Upper lobe of right lung (tissue), 1 donor: ENCODE measurements at regions not wholly inside any gene's neighbourhood (a gene's known extent, or its start where the extent isn't known, plus 50 kb on each side); places are given as distances from the start of the nearest gene placed in this dataset.

Experiments
- ATAC-seq: fragments of 200-7000 bp; cut with Tn5 transposase; one replicate; pipeline ENCODE4 v1.9.1; 2020; ENCODE audit warnings: mild to moderate bottlenecking, moderate library complexity
- DNase-seq: peaks from one replicate; pipeline ENCODE4 v3.0.0-alpha.2; 2020
- H3K27ac ChIP-seq: fragments of 200-600 bp; one replicate; pipeline ENCODE4 v1.8.0; 2022
- H3K27me3 ChIP-seq: fragments of 200-600 bp; one replicate; pipeline ENCODE4 v1.8.0; 2022; ENCODE audit warnings: mild to moderate bottlenecking
- H3K36me3 ChIP-seq: fragments of 200-600 bp; one replicate; pipeline ENCODE4 v1.8.0; 2022
- H3K4me1 ChIP-seq: fragments of 200-600 bp; one replicate; pipeline ENCODE4 v1.8.0; 2022
- H3K4me3 ChIP-seq: fragments of 200-600 bp; one replicate; pipeline ENCODE4 v1.8.0; 2022; ENCODE audit warnings: mild to moderate bottlenecking
- H3K9me3 ChIP-seq: fragments of 200-600 bp; one replicate; pipeline ENCODE4 v1.8.0; 2022
- intact Hi-C: fragments of 100-400 bp; cut with DNase I; formaldehyde crosslinking; loops from one replicate; pipeline ENCODE4 v1.11.0; 2022
- TF ChIP-seq, protein P1 (sequence below): fragments of 200-600 bp; IDR thresholded peaks from one replicate; pipeline ENCODE4 v1.8.0; 2022; ENCODE audit warnings: antibody characterized with exemption
- donor health status: DM: no; HTN: yes; CAD: no; lungs with severe emphysema.

DNA sequence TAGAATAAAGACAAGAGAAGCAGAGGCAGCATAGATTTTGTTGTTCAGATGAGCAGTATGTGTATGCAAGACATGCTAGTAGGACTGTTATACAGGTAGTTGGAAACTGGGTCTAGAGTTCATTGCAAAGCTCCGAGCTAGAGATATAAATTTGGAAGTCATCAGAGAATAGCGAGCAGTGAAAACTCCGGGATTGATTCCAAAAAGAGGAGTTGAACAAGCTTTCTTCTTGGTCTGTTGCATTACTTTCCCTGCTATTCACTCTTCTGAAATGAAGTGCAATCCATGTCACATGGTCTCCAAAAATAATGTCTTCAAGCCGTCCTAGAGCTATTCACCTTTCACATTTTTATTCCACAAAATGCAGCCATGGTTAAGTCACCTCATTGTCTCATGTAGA is 67.9 kb upstream of the ZNF462 start:
- Histone ChIP-seq H3K4me1 (no peaks in the 10 kb centered on the region), H3K27ac (no peak overlapping the region), H3K27me3 (no peaks in the 10 kb centered on the region), H3K9me3 (no peaks in the 10 kb centered on the region), H3K36me3 (no peaks in the 10 kb centered on the region), H3K4me3 (no peak overlapping the region)
- TF ChIP-seq, protein P1, sequence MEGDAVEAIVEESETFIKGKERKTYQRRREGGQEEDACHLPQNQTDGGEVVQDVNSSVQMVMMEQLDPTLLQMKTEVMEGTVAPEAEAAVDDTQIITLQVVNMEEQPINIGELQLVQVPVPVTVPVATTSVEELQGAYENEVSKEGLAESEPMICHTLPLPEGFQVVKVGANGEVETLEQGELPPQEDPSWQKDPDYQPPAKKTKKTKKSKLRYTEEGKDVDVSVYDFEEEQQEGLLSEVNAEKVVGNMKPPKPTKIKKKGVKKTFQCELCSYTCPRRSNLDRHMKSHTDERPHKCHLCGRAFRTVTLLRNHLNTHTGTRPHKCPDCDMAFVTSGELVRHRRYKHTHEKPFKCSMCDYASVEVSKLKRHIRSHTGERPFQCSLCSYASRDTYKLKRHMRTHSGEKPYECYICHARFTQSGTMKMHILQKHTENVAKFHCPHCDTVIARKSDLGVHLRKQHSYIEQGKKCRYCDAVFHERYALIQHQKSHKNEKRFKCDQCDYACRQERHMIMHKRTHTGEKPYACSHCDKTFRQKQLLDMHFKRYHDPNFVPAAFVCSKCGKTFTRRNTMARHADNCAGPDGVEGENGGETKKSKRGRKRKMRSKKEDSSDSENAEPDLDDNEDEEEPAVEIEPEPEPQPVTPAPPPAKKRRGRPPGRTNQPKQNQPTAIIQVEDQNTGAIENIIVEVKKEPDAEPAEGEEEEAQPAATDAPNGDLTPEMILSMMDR, result no peak
- DNase-seq (no peak), ATAC-seq (no peak)
- intact Hi-C loops, result no loop called here

DNA sequence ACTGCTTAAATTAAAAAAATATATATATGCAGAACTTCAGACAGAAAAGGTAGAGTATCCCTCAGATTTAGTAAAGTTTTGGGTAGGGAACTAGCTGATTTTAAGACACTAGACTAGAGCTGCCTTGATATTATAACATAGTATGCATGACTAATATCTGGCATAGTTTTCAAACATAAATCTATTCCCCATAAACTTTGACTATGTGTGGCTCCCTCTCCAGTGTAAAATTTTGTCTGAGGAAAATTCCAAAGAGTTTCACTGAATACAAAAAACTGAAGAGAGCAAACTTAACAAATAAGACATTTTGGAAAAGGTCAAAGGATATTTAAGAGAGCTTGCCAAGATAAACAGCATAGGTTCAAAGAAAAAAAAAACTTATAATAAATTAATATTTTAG is 66.2 kb upstream of the ZNF462 start:
- DNase-seq, result no peak

DNA sequence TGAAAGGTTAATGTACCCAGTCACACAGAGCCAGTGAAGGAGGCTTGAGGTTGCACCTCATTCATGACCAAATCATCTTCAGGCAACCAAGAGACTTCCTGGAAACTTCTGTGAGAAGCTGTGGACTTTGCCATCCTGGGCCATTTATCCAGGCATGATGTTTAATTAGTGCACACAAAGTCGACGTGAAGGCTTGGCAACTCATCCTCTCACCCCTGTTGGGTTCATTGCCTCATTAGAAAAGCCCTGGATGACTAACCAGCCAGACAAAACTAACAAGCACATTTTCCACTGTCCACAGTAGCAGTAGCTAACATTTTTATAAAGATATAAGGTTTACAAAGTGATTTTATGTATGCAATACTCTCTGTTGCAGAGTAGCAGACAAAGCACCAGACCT is 65.7 kb upstream of the ZNF462 start:
- TF ChIP-seq, protein P1, result no peak
- DNase-seq, result no peak

More for the DNA sequence above, 66.2 kb upstream of the ZNF462 start:
- Histone ChIP-seq H3K4me1 (no peaks in the 10 kb centered on the region), H3K4me3 (no peak overlapping the region), H3K27ac (no peak overlapping the region), H3K36me3 (no peaks in the 10 kb centered on the region), H3K9me3 (no peaks in the 10 kb centered on the region), H3K27me3 (no peaks in the 10 kb centered on the region)
- ATAC-seq, result no peak
- TF ChIP-seq, protein P1, result no peak
- intact Hi-C loops, result no loop called here

DNA sequence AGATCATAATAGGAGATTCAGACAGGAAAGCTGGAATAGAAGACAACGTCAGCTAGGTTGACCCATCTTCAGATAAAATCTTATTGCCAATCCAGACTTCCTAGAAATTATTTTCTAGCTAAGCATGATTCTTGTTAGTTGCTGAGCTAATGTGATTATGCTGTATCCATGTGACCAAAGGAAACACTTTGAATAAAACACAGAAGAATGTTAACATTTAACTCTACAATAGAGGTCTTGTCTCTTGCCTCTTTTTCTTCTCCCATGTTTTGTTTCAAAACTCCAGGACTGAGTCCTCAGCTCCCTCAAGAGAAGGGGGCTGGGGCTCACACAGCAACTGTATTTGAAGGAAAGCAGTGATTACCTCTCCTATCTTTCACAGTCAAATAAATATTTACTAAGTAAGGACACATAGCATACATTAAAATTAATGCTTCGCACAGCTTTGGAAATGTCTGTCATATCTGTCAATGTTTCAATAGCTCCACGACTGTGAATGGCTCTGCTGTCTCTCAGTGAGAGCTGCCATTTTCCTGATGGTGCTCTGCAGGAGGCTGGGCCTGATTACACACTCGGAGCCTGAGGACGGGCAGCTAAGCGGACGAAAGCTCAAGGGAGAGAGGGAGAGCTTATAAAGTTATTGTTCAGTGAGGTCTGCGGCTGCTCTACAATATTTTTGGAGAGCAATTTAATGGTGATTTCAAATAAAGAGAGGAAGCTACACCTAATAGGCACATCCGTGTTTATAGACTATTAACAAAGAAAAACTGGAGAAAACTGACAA is 64.8 kb upstream of the ZNF462 start:
- no peak for DNase-seq
- H3K27me3 ChIP-seq, result no peaks in the 10 kb centered on the region
- no peaks in the 10 kb centered on the region for H3K36me3 ChIP-seq
- H3K9me3 ChIP-seq, result no peaks in the 10 kb centered on the region
- H3K4me1 ChIP-seq, result no peaks in the 10 kb centered on the region
- TF ChIP-seq, protein P1, result no peak
- H3K27ac ChIP-seq, result no peak overlapping the region
- intact Hi-C loops, result no loop called here
- ATAC-seq, result no peak
- no peak overlapping the region for H3K4me3 ChIP-seq

More for the DNA sequence above, 65.7 kb upstream of the ZNF462 start:
- ATAC-seq, result no peak
- Histone ChIP-seq H3K9me3 (no peaks in the 10 kb centered on the region), H3K4me1 (no peaks in the 10 kb centered on the region), H3K4me3 (no peak overlapping the region), H3K27ac (no peak overlapping the region), H3K36me3 (no peaks in the 10 kb centered on the region), H3K27me3 (no peaks in the 10 kb centered on the region)
- intact Hi-C loops, result no loop called here

DNA sequence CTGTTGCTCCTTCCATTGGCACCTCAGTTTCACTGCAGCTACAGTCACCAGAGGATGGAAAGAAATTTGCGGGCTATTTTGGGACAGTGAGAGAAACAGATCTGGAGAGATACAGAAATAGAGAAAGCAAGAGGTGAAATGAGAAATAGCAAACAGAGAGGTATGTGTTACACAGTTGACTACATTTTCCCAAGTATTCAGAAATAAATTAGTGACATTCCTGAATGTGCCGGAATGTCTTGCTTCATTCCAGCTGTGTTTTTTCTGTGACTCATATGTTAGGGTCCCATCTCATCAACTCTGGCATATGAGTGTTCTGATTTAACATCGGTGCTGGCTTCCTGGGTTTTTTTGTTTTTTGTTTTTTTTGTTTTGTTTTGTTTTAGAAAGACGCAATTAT is 63.8 kb upstream of the ZNF462 start:
- H3K9me3 ChIP-seq, result no peaks in the 10 kb centered on the region
- H3K36me3 ChIP-seq, result no peaks in the 10 kb centered on the region
- intact Hi-C loops, result no loop called here
- no peak for DNase-seq
- no peak overlapping the region for H3K4me3 ChIP-seq
- no peak overlapping the region for H3K27ac ChIP-seq
- no peaks in the 10 kb centered on the region for H3K4me1 ChIP-seq
- H3K27me3 ChIP-seq, result no peaks in the 10 kb centered on the region
- TF ChIP-seq, protein P1, result no peak
- no peak for ATAC-seq
